Upper lobe of left lung (tissue), 4 donors: ENCODE measurements at regions not wholly inside any gene's neighbourhood (a gene's known extent, or its start where the extent isn't known, plus 50 kb on each side); places are given as distances from the start of the nearest gene placed in this dataset.

Experiments
- CTCF ChIP-seq, 6 experiments: fragments of 450-650 bp in 4 of 6; fragments of 200-600 bp in 2 of 6; sonication (generic) in 2 of 6; IDR thresholded peaks; one replicate each; pipeline ENCODE4 v1.5.1; 2016 to 2019; ENCODE audit warnings: antibody characterized with exemption in 6 of 6
- POLR2AphosphoS5 ChIP-seq, 2 donors: sonication (generic); formaldehyde crosslinking; IDR thresholded peaks; one replicate each; pipeline ENCODE4 v1.5.1; 2017; ENCODE audit warnings: antibody characterized with exemption in 2 of 2

DNA sequence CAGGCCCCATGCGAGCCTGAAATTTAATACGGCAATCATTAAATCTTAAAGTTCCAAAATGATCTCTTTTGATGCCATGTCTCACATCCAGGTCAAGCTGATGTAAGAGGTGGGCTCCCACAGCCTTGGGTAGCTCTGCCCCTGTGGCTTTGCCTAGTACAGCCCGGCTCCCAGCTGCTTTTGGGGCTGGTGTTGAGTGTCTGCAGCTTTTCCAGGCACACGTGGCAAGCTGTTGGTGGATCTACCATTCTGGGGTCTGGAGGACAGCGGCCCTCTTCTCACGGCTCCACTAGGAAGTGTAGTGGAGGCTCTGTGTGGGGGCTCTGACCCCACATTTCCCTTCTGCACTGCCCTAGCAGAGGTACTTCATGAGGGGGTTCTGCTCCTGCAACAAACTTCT is 588.9 kb downstream of the CENPC start:
- no peak for TF ChIP-seq CTCF (IDR thresholded peaks at IDR 0.05)
- TF ChIP-seq POLR2AphosphoS5 (IDR thresholded peaks at IDR 0.05) = no peak
